ENCODE measurements at regions not wholly inside any gene's neighbourhood (a gene's known extent, or its start where the extent isn't known, plus 50 kb on each side); places are given as distances from the start of the nearest gene placed in this dataset.

GRCh38 chr7:24151944-24152343, 132.0 kb upstream of the NPY start:
- no peak for TF ChIP-seq CTCF (IDR thresholded peaks at IDR 0.05)

DNA sequence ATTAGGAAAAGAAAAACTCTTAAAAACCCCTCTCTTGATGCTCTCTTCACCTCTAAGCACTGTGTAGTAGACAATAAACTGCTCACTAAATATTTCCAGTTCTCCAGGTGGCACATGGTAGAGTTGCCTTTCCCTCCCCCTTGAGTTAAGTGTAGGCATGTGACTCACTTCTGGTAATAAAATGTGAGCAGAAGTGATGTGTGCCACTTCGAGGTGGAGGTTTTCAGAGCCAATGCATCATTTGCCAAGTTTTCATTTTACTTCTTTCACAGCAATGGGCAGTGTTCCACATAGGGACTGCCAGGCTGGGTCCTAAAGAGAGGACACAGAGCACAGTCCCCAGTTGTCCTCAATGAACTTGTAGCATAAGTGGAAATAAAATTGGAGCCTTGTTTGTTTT, 131.6 kb upstream of the NPY start:
- TF ChIP-seq CTCF (IDR thresholded peaks at IDR 0.05): no peak

DNA sequence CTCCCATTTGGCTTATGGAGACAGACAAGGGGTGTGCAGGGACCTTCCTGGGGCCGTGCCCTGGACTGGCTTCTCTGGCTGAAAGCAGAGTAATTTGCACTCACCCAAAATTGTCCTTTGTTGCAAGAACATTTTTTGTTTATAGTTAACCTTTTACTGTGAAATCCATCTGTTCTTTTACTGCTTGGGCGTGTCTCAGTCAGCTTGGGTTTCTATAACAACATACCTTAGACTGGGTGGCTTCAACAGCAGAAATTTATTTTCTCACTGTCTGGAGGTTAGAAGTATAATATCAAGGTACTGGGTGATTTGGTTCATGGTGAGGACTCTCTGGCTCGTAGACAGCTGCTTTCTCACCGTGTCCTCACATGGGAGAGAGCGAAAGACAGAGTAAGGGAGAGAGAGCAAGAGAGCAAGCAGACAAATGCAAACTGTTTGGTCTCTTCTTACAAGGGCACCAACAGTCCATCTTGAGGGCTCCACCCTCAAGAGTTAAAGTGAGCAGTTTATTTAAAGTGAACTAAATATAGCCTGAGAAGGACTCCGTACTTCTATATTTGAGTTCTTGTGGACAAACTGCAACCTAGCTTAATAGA, 131.0 kb upstream of the NPY start:
- TF ChIP-seq CTCF (IDR thresholded peaks at IDR 0.05): no peak

GRCh38 chr7:24157666-24158065, 126.3 kb upstream of the NPY start:
- no peak for TF ChIP-seq CTCF (IDR thresholded peaks at IDR 0.05)

DNA sequence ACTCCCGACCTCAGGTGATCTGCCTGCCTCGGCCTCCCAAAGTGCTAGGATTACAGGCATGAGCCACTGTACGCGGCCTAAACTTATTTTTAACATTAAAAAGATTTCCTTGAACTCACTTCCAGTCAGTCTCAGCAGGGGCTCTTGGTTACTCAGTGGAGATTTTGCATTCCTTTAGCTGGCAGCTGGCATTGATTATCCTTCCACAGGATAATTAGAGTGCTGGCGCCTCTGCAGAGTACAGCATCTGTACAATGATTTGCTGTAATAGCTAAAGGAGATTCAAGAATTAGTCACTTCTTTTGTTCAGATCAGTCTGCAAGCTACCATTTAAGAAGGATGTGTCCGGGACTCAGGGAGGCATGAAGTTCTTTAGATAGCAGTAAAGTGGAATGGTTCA, 125.0 kb upstream of the NPY start:
- TF ChIP-seq CTCF (IDR thresholded peaks at IDR 0.05): no peak

DNA sequence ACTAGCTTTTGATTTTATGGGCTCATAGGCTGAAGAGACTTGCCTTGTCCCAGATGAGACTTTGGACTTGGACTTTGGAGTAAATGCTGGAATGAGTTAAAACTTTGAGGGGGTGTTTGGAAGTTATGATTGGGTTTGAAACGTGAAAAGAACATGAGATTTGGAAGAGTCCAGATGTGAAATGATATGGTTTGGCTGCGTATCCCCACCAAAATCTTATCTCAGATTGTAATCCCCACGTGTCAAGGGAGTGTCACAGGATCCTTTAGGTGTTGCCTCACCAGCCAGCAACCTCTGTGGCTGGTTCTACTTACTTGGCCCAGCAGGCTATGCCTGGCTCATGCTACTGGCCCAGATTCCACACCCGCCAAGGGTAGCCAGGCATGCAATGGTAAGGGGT, 119.6 kb upstream of the NPY start:
- no peak for TF ChIP-seq CTCF (IDR thresholded peaks at IDR 0.05)

DNA sequence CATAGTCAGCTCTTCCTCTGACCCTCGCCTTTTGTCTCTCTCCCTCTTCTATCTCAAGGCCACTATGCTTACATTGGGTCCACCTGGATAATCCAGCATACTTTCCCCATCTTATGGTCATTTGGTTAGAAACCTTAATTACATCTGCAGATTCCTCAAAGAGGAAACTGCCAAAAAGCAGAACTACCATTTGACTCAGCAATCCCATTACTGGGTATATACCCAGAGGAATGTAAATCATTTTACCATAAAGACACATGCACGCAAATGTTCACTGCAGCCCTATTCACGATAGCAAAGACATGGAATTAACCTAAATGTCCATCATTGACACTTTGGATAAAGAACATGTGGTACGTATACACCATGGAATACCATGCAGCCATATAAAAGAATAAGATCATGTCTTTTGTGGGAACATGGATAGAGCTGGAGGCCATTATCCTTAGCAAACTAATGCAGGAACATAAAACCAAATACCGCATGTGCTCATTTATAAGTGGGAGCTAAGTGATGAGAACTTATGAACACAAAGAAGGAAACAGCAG, 114.8 kb upstream of the NPY start:
- no peak for TF ChIP-seq CTCF (IDR thresholded peaks at IDR 0.05)

- TF ChIP-seq CTCF (IDR thresholded peaks at IDR 0.05): no peak
Measured at GRCh38 chr7:24172856-24173255, 111.1 kb upstream of the NPY start.
